UCSD-AML1 (cell line): ENCODE measurements at regions not wholly inside any gene's neighbourhood (a gene's known extent, or its start where the extent isn't known, plus 50 kb on each side); places are given as distances from the start of the nearest gene placed in this dataset.

ENCODE experiments used
- DNase-seq: peaks from one replicate; lab custom pipeline; 2025; ENCODE audit not compliant: unreplicated experiment; lab: John Stamatoyannopoulos, UW

DNA sequence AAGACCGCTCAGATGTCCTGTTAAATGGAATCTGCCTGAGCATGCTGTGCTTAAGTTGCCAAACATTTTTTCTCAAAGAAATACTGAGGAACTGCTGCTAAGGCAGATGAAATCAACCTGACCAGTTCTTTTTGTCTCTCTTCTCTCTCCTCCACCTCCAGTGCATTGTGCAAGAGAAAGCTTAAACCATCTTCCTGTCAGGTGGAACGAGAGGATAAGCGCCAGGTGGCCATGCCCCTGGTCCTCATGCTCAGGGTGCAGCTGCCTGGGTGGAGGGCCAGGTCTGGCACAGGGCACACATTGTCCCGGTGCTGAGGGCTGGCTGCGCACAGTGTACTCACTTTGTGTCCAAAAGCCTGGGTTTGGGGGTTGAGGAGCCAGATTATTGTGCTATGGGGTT lies 176.2 kb upstream of the TP63 start:
- DNase-seq, result no peak

- no peak for DNase-seq
These were observed 175.4 kb upstream of the TP63 start for GRCh38 chr3:189455641-189456417.

GRCh38 chr3:189457201-189457607 lies 174.0 kb upstream of the TP63 start:
- DNase-seq, result no peak

GRCh38 chr3:189457631-189458412 lies 173.4 kb upstream of the TP63 start:
- DNase-seq, result no peak

DNA sequence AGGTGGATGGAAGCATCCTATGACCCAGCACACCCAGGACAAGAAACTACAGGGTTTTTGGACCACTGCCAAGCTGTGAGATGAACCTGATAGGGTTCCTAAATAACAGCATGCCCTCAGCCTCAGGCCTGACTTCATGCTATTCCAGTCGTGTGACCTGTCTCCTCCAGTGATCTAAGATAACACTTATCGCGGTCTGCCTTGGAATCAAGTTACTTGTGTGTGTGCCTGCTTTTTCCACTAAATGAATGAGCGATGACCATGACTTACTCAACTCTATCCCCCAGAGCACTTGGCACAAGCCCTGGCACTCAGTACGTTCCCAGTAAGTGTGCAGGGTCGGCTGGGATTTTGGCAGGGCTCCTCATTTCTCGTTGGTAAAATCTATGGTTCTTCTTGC lies 172.7 kb upstream of the TP63 start:
- no peak for DNase-seq

DNA sequence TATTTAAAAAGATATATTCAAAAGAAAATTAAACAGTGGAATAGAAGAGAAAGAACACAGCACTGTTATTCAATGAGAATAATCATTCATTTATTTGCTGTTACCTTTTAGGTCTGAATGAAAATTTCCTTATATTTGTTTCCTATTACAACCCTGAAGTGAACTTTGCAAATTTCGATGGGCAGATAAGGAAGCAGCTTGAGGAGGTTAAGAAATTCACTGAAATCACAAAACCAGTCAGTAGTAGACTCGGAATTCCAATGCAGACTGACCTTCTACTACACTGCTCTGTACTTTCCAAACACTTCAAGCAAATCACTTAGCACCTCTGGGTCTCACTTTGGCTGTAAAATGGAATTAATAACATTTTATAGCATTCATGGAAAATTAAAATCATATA lies 172.0 kb upstream of the TP63 start:
- DNase-seq, result no peak

GRCh38 chr3:189460511-189460910 lies 170.7 kb upstream of the TP63 start:
- DNase-seq, result no peak

GRCh38 chr3:189464799-189465198 lies 166.4 kb upstream of the TP63 start:
- DNase-seq, result no peak

DNA sequence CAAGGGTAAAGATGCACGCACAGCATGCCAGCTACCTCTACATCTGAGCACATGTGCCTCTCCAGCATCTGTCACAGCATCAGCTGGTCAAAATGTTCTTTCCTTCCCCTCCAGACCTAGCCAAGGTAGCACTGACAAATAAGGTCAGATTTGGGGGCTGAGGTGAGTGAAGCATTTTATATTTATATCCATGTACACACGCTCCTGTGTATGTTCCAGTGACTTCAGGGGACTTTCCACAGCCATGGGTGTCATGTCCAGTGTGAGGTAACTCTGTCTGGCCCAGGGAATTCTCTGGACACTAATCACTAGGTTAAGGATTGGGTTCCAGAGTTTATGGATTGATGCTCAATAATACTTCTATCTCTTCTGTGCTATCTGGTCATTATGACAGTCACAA lies 165.2 kb upstream of the TP63 start:
- DNase-seq, result no peak

GRCh38 chr3:189467451-189467850 lies 163.7 kb upstream of the TP63 start:
- no peak for DNase-seq

- no peak for DNase-seq
These were observed 156.2 kb upstream of the TP63 start for GRCh38 chr3:189474944-189475343.

- DNase-seq, result no peak
These were observed 153.6 kb upstream of the TP63 start for GRCh38 chr3:189477614-189478013.

- DNase-seq, result no peak
These were observed 144.6 kb upstream of the TP63 start for GRCh38 chr3:189486556-189486955.

DNA sequence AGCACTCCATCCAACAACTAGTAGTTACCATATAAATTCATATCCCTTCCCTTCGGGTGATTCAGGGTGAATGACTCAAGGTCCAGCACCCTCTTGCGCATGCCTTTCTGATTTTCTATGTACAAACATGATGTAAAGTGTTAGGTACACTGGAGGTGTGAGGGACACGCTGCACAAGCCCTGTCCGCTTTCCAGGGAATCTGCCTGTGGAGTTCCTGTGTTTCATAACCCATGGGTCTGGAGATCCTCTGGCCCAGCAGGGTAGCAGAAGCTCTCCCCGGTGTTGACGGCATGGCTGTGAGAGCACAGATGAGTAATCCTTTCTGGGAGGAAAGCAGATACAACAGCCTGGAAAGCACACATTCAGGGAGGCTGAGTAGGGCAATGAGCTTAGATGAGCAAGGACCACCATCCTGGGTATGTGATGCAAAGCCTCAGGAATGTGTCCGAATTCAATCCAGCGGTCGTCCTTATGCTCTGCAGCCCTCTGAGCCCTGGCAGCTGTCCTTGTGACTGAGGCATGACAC lies 142.9 kb upstream of the TP63 start:
- DNase-seq, result no peak

- no peak for DNase-seq
These were observed 140.9 kb upstream of the TP63 start for GRCh38 chr3:189490337-189490736.

GRCh38 chr3:189490749-189491148 lies 140.4 kb upstream of the TP63 start:
- DNase-seq, result no peak

GRCh38 chr3:189491831-189492230 lies 139.4 kb upstream of the TP63 start:
- no peak for DNase-seq

DNA sequence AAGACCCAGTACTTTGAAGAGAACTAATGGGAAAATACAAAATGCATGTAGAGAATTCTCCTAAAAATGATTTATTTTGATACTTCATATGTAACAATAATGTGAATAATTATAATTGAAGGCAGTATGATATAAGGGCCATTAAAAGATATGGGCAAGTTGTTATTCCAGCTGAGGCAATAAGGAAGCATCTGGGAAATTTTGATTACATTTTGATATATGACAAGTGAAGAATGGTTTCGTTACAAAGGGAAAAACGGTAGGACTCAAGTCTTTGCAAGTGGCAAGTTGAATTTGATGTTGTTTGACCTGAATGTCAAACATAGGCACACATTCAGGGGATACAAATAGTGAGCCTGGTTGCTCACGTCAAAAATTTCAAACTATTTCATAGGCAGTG lies 137.9 kb upstream of the TP63 start:
- no peak for DNase-seq

DNA sequence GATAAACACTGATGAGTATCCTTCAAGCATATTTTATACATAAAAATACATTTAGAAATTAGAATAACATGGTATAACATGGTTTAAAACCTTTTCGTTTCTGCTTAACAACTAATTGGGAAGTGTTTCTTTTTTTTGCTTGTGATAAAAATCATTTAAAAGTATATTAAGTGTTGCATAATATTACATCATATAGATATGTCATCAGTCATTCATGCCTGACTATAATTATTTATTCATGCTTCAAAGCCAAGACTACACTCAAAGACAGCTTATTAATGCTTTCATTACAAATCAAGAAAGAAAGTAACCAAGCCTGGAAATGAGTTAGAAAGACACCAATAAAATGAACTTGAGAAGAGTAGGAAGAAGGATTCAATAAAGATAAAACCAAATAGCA lies 136.6 kb upstream of the TP63 start:
- DNase-seq, result no peak

GRCh38 chr3:189496375-189497138 lies 134.6 kb upstream of the TP63 start:
- no peak for DNase-seq

DNA sequence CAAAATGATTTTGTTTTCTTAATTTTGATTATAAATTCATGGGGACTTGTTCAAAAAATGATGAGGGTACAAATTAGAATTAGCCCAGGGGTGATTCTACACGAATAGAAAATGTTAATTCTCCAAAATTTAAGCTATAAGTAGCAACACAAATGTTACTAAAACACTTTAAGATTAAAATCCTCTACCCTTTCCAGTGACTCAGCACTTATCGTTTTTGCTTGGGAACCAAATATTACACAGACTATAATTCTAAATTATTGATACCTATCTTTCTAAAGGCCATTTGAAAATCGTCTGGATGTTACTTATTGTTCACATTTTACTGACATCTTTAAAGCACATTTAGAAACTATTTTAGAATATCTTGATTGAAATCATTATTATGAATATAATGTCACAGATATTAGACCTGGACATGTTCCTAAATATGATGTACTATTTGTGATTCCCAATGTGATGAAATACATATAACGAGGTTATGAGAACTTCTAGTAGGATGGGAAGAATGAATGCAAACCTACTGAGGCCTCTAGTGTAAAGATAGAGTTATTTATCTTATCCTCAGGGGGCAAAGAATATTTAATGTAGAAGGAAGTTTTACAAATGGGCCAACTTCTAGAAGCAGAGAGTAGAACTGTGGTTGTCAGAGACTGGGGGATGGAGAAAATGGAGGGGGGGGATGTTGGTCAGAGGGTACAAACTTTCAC lies 132.0 kb upstream of the TP63 start:
- DNase-seq, result no peak
